ENCODE measurements at regions not wholly inside any gene's neighbourhood (a gene's known extent, or its start where the extent isn't known, plus 50 kb on each side); places are given as distances from the start of the nearest gene placed in this dataset.

DNA sequence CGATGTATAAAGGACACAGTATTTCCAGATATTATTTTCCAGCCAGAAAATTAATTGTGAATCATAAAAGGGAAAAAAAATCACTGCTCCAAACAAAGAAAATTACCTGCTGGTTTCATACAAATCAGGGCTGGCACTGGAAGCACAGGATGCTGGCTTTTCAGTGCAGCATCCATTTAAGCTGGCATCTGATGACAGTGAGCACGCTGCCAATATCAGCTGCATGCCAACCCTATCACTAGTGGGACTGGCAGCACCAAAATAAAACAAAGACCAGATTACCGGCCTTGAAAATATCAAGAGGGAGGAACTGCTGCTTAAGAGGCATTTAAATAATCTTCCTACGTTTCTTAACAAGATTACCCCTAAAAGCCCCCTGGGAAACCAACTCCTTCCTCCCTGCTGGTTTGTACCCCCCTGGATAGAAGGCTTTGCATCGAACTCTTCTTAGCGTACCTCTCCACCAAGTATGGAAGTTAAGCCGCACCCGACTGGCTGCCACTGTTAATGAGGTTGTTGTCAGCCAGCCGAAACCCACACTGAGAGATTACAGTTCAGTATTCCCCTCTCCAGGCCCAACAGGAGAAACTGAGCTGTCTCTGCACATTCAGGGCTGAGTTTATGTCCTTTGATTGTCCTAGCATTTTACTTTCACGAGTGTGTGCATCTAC, 257.8 kb downstream of the EFNB2 start:
- DNase-seq (no peak), ATAC-seq (no peak)
- Histone ChIP-seq H3K27me3 (ENCODE audit: low read depth) (no peaks in the 10 kb centered on the region), H3K27ac (no peak overlapping the region), H3K4me1 (no peaks in the 10 kb centered on the region), H3K4me3 (no peak overlapping the region), H3K9me3 (peaks cover 3% of the 10 kb centered on the region), H3K36me3 (no peaks in the 10 kb centered on the region)
- intact Hi-C loops (cut with DNase I): no loop called here
- TF ChIP-seq, protein P1, sequence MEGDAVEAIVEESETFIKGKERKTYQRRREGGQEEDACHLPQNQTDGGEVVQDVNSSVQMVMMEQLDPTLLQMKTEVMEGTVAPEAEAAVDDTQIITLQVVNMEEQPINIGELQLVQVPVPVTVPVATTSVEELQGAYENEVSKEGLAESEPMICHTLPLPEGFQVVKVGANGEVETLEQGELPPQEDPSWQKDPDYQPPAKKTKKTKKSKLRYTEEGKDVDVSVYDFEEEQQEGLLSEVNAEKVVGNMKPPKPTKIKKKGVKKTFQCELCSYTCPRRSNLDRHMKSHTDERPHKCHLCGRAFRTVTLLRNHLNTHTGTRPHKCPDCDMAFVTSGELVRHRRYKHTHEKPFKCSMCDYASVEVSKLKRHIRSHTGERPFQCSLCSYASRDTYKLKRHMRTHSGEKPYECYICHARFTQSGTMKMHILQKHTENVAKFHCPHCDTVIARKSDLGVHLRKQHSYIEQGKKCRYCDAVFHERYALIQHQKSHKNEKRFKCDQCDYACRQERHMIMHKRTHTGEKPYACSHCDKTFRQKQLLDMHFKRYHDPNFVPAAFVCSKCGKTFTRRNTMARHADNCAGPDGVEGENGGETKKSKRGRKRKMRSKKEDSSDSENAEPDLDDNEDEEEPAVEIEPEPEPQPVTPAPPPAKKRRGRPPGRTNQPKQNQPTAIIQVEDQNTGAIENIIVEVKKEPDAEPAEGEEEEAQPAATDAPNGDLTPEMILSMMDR (IDR thresholded peaks at IDR 0.05): no peak

GRCh38 chr13:106276876-106277275, 258.6 kb downstream of the EFNB2 start:
- intact Hi-C loops (cut with DNase I): no loop called here
- TF ChIP-seq, protein P1 (IDR thresholded peaks at IDR 0.05): no peak
- Histone ChIP-seq H3K27ac (no peak overlapping the region), H3K4me3 (no peak overlapping the region), H3K9me3 (no peaks in the 10 kb centered on the region), H3K27me3 (ENCODE audit: low read depth) (no peaks in the 10 kb centered on the region), H3K4me1 (no peaks in the 10 kb centered on the region), H3K36me3 (no peaks in the 10 kb centered on the region)
- DNase-seq (no peak), ATAC-seq (no peak)

DNA sequence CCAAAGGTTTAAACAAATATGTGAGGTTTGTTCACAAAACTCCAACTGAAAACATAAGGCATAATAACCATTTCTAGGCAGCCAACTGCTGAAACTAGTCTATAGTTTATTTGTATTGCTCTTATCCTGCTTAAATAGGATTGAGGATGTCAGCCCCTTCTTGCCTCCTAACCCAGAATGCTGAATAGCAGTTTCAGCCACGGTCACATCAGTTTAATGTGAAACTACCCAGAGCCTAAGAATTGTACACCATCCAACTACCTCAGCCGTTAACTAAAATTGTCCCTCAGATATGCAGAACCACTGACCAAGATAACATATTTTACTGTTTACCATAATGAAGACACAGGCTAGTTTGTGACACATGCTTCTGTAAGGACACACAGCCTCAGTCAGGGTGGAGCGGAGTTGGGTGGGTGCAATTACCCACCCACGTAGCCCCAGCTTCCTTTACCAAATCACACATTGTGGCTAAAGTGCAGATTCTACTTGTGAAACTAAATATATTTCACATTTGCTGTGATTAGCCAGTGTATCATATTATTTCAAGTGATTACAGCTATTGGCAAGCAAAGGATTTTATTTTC, 259.9 kb downstream of the EFNB2 start:
- ATAC-seq: no peak
- TF ChIP-seq, protein P1 (IDR thresholded peaks at IDR 0.05): no peak

GRCh38 chr13:106274551-106275203, 260.8 kb downstream of the EFNB2 start:
- Histone ChIP-seq H3K27me3 (ENCODE audit: low read depth) (no peaks in the 10 kb centered on the region), H3K36me3 (no peaks in the 10 kb centered on the region), H3K4me3 (no peak overlapping the region), H3K9me3 (no peaks in the 10 kb centered on the region), H3K27ac (no peak overlapping the region), H3K4me1 (no peaks in the 10 kb centered on the region)
- intact Hi-C loops (cut with DNase I): no loop called here
- no peak for DNase-seq
- no peak for ATAC-seq
- TF ChIP-seq, protein P1 (IDR thresholded peaks at IDR 0.05): no peak

More for the DNA sequence above, 259.9 kb downstream of the EFNB2 start:
- H3K4me3 ChIP-seq: no peak overlapping the region
- no peaks in the 10 kb centered on the region for H3K4me1 ChIP-seq
- intact Hi-C loops (cut with DNase I): no loop called here
- DNase-seq: no peak
- no peaks in the 10 kb centered on the region for H3K27me3 ChIP-seq (ENCODE audit: low read depth)
- H3K36me3 ChIP-seq: no peaks in the 10 kb centered on the region
- H3K27ac ChIP-seq: no peak overlapping the region
- no peaks in the 10 kb centered on the region for H3K9me3 ChIP-seq

DNA sequence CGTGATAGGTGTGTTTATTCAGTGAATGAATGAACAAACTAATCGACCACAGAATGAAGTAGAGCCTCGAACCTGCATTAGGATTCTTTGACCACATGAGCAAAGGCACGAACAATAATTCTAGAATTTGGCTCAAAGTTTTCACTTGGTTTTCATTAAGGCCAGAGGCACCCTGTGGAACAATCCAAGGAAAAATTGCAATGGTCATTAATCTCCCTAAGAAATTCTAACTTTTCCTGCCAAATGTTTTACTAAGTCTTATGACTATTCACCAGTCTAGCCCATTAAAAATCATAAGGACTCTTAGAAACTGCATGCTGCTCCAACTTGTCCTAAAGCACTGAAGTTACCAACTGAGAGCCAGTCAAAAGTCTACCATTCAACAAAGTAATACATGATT, 271.7 kb downstream of the EFNB2 start:
- no peak for ATAC-seq
- intact Hi-C loops (cut with DNase I): no loop called here

More for the DNA sequence above, 271.7 kb downstream of the EFNB2 start:
- no peaks in the 10 kb centered on the region for H3K27me3 ChIP-seq (ENCODE audit: low read depth)
- no peaks in the 10 kb centered on the region for H3K4me1 ChIP-seq
- TF ChIP-seq, protein P1 (IDR thresholded peaks at IDR 0.05): no peak
- no peak for DNase-seq
- H3K9me3 ChIP-seq: no peaks in the 10 kb centered on the region
- no peaks in the 10 kb centered on the region for H3K36me3 ChIP-seq
- no peak overlapping the region for H3K4me3 ChIP-seq
- no peak overlapping the region for H3K27ac ChIP-seq
